GM12872 (cell line): ENCODE measurements at regions not wholly inside any gene's neighbourhood (a gene's known extent, or its start where the extent isn't known, plus 50 kb on each side); places are given as distances from the start of the nearest gene placed in this dataset.

ENCODE experiments used
- TF ChIP-seq, protein P1 (sequence below): IDR thresholded peaks from 3 replicates; pipeline ENCODE4 v1.5.1; 2011; ENCODE audit warnings: low read depth, mild to moderate bottlenecking, low read length, moderate library complexity; ENCODE audit not compliant: insufficient read depth

DNA sequence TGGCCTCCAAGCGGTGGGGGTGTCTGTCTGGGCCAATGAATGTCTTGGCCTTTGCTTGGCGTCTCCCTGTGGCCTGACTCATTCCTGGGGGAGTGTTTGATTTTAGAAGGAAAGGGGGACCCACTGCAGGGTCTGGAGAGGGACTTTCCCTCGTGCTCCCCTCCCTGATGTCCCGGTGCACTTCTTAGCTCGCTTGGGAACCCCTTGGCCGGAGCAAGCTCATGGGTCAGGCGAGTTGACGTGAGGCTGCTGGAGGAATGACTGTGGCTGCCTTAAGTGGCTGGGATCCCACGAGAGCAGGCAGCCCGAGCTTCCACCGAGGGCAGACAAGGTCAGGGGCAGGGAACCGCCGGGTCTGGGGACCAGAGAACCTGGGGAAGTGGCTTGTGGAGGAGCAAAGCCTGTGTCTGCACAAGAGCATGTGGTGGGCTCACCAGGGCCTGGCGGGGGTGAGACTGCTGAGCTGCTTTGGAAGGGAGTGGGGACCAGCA is 218.4 kb upstream of the C14orf180 start:
- TF ChIP-seq, protein P1, sequence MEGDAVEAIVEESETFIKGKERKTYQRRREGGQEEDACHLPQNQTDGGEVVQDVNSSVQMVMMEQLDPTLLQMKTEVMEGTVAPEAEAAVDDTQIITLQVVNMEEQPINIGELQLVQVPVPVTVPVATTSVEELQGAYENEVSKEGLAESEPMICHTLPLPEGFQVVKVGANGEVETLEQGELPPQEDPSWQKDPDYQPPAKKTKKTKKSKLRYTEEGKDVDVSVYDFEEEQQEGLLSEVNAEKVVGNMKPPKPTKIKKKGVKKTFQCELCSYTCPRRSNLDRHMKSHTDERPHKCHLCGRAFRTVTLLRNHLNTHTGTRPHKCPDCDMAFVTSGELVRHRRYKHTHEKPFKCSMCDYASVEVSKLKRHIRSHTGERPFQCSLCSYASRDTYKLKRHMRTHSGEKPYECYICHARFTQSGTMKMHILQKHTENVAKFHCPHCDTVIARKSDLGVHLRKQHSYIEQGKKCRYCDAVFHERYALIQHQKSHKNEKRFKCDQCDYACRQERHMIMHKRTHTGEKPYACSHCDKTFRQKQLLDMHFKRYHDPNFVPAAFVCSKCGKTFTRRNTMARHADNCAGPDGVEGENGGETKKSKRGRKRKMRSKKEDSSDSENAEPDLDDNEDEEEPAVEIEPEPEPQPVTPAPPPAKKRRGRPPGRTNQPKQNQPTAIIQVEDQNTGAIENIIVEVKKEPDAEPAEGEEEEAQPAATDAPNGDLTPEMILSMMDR: no peak

DNA sequence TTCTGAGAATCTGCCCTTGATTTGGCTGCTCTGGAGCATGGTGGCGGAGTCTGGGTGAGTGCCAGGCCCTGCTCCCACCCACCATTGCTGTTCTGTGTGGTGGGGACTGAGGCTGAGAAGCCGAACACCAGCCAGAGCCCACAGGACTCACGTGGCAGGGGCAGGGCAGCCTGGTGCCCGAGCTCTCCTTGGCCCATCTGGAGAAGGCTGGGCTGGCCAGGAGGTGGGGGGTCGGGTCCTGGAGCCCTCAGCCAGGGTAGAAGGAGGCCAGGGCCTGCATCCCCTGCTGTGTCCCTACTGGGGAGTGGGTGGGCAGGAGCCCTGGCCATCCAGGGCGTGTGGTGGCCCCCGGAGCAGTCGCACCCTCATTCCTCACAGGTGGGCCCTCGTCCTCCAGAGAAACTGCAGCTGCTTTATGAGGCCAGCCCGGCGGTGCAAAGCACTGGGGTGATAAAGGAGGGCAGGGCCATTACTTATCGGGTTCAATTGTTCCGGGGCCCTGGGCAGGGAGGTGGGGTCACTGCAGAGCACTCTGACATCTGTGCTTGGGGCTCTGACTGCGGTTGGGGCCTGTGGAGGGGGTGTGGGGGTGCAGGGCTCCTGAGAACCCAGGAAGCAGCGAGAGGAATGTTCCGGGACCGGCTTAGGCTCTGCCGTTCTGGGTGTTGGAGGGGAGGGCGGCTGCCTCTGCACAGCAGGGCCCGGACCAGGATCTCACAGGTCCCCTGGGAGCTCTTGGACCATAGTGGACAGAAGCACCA is 217.5 kb upstream of the C14orf180 start:
- TF ChIP-seq, protein P1: no peak

DNA sequence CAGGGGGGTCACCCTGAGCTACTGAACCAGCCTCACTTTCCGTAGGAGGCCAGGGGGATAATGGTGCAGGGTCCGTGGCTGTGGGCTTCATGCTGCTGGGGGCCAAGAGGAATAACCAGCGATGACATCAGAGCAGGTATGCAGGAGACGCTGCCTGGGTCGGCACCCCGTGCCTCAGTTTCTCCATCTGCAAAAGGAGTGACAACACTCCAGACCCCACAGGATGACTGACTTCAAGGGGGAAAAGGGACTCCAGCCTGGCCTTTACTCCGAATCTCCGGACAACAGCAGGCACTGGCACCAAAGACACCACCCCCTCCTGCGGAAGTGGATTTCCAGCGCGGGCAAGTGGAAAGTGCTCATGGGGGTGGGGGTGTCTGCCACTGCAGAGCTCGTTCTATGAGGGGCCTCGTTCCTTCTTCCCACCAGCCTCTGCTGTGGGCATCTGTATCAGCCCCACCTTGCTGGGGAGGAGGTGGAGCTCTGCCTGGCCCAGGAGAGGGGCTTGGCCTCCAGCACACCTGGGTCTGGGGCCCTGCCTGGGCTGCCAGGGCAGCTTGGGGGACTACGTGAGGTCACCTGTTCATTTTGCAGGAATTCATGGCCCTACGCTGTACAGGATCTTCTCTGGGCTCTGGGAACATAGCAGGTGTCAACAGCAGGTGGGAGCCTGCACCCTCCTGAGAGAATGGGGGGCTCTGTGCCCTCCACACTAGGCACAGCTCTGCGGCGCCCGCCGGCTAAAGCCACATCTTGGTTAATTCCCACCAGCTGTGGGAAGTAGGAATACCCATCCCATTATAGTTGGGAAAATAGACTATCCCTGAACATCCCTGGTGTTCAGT is 216.6 kb upstream of the C14orf180 start:
- TF ChIP-seq, protein P1: no peak

DNA sequence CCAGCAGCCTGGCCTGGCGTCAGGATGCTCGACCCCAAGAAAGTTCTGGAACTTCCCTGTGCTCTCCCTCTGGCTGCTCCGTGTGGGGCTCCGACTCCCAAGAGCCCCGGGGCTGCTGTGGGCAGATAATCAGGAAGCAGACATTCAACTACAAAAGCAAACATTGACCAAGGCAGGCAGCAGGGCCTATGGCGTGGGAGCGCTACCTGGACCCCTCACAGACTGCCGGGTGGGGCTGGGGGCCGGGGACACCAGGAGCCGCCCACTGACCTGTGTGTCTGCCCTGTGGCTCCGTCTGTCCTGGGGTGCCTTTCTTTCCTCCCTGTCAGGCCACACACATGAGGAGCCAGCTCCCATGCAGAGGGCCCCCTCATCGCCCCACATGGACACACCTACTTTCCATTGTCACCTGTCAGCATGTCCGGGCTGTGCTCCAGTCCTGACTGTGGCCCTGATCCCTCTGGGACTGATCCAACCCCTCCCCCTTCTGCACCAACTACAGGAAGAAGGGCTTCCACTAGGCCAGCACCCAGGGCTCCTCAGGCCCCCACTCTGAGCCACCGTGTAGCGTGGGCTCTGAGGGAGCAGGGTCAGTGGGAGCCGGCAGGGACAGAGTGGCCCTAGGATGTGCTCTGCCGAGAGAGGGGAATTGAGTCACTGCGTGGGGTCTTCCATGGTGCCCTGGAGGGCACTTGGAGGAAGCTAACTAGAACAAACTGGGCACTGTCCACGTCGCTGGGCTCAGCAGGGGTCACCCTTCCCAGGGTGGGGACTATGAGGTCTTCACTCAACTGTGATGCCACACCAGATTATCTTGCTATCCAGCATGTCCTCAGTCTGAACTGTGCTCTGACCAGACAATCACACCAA is 215.4 kb upstream of the C14orf180 start:
- TF ChIP-seq, protein P1: no peak

DNA sequence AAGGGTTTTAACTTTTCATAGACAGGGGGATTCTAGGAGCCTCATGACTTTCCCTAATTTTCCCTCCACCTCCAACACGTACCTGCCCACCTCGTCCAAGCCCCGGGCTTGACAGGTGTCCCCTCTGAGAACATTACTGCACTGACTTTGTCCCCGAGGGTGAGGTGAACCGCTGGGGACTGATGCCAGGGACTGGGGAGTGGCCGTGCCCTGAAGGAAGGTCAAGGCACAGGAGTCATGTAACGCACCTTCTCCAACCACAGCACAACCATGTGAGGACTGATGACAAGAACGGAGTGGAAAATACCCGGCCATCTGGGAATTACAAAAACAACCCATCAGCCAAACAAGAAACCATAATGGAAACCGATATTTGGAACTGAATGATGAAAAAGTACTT is 214.7 kb upstream of the C14orf180 start:
- TF ChIP-seq, protein P1: no peak

DNA sequence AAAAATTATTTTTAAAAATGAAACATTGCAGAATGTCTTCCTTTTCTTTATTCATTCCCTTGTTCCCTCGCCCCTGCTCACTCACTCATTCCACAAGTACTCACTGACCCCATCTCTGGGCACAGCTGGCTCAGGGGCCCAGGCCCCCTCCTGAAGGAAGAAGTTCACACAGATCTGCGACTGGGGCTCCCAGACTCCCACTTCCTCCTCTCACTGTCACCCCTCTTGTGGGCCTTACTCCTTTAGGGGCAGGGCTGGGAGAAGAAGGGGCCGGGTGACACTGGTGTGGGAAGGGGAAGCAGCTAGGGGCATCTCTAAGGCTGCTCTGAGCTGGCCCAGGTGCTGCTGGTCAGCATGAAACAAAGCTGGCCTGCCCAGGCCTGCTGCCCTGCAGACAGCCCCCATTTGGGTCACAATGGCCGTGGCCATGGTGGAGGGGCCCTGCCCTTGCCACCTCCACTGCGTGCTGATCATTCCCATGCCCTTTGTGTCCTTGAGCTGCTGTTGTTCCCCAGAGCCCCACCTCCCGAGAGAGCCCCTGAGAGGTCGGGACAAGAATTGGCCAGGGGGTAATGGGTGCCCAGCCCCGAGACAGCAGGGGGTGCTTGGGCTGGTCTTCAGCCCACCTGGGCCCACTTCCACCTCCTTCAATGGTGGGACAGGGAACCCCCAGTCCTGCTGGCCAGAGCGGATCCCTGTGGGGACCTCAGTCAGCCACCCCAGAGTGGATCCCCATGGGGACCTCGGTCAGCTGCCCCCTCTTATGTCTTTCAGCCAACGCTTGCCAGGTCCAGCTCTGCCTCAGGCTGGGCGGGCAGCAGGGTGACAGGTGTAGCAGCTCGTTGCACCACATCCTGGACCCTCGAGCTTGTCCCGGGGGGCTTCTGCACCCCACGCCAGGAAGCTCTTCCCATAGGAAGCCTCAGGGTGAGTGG is 212.4 kb upstream of the C14orf180 start:
- TF ChIP-seq, protein P1: no peak
